HEK293 (cell line): ENCODE measurements at regions not wholly inside any gene's neighbourhood (a gene's known extent, or its start where the extent isn't known, plus 50 kb on each side); places are given as distances from the start of the nearest gene placed in this dataset.

Source experiments
- ATF2 ChIP-seq: fragments of 450-650 bp; formaldehyde crosslinking; IDR thresholded peaks from 2 replicates; pipeline ENCODE4 v1.5.1; 2016; ENCODE audit warnings: missing biosample characterization, missing genetic modification characterization, low read depth
- BCL11A ChIP-seq: fragments of 450-650 bp; formaldehyde crosslinking; IDR thresholded peaks from 2 replicates; pipeline ENCODE4 v1.5.1; 2016; ENCODE audit warnings: low read depth, missing biosample characterization, missing genetic modification characterization
- CTCF ChIP-seq: fragments of 450-650 bp; formaldehyde crosslinking; IDR thresholded peaks from 2 replicates; pipeline ENCODE4 v1.5.1; 2016; ENCODE audit warnings: missing biosample characterization, missing genetic modification characterization
- HOXA7 ChIP-seq: sonication (generic); formaldehyde crosslinking; IDR thresholded peaks from 2 replicates; pipeline ENCODE4 v1.8.1; 2022; ENCODE audit warnings: missing genetic modification reagents, borderline replicate concordance
- MZF1 ChIP-seq: fragments of 450-650 bp; formaldehyde crosslinking; IDR thresholded peaks from 2 replicates; pipeline ENCODE4 v1.5.1; 2017; ENCODE audit warnings: missing biosample characterization, missing genetic modification characterization, borderline replicate concordance
- PBX3 ChIP-seq: sonication (generic); formaldehyde crosslinking; IDR thresholded peaks from 2 replicates; pipeline ENCODE4 v1.8.1; 2022; ENCODE audit warnings: mild to moderate bottlenecking, moderate library complexity, missing genetic modification reagents
- PRDM4 ChIP-seq: fragments of 450-650 bp; formaldehyde crosslinking; IDR thresholded peaks from 2 replicates; pipeline ENCODE4 v1.5.1; 2017; ENCODE audit warnings: missing biosample characterization, missing genetic modification characterization
- ZBTB17 ChIP-seq: fragments of 450-650 bp; formaldehyde crosslinking; IDR thresholded peaks from 2 replicates; pipeline ENCODE4 v1.5.1; 2016; ENCODE audit warnings: missing biosample characterization, missing genetic modification characterization
- ZNF114 ChIP-seq: fragments of 450-650 bp; formaldehyde crosslinking; IDR thresholded peaks from 2 replicates; pipeline ENCODE4 v1.5.0; 2017; ENCODE audit warnings: missing biosample characterization, missing genetic modification characterization
- ZNF121 ChIP-seq: fragments of 450-650 bp; formaldehyde crosslinking; IDR thresholded peaks from 2 replicates; pipeline ENCODE4 v1.5.1; 2016; ENCODE audit warnings: missing biosample characterization, missing genetic modification characterization
- ZNF223 ChIP-seq: fragments of 450-650 bp; formaldehyde crosslinking; IDR thresholded peaks from 2 replicates; pipeline ENCODE4 v1.5.1; 2016; ENCODE audit warnings: missing biosample characterization, missing genetic modification characterization
- ZNF561 ChIP-seq: fragments of 450-650 bp; IDR thresholded peaks from 2 replicates; pipeline ENCODE4 v1.5.1; 2018; ENCODE audit warnings: missing biosample characterization, missing genetic modification characterization, borderline replicate concordance
- ZNF776 ChIP-seq: fragments of 450-650 bp; formaldehyde crosslinking; IDR thresholded peaks from 2 replicates; pipeline ENCODE4 v1.5.0; 2017; ENCODE audit warnings: missing biosample characterization, missing genetic modification characterization, borderline replicate concordance

GRCh38 chr6:165186041-165186440, 123.4 kb downstream of the C6orf118 start:
- no peak for TF ChIP-seq PBX3 (CRISPR knock-in tag)
- no peak for TF ChIP-seq ZNF223 (tag by site-specific recombination)
- TF ChIP-seq ZNF561 = no peak
- no peak for TF ChIP-seq HOXA7 (CRISPR knock-in tag)
- no peak for TF ChIP-seq ATF2 (tag by site-specific recombination)
- TF ChIP-seq ZNF114 (tag by site-specific recombination) = no peak
- no peak for TF ChIP-seq MZF1
- no peak for TF ChIP-seq PRDM4 (tag by site-specific recombination)
- no peak for TF ChIP-seq ZNF121
- TF ChIP-seq ZNF776 (tag by site-specific recombination) = no peak
- TF ChIP-seq ZBTB17 = no peak
- no peak for TF ChIP-seq CTCF (tag by site-specific recombination)
- TF ChIP-seq BCL11A (tag by site-specific recombination) = no peak
